H1 (cell line): ENCODE measurements at regions not wholly inside any gene's neighbourhood (a gene's known extent, or its start where the extent isn't known, plus 50 kb on each side); places are given as distances from the start of the nearest gene placed in this dataset.

Experiments used
- BACH1 ChIP-seq: IDR thresholded peaks from 2 replicates; pipeline ENCODE4 v1.6.1; 2012; ENCODE audit warnings: low read length, improper control_type of control experiment
- CREB1 ChIP-seq: IDR thresholded peaks from 2 replicates; pipeline ENCODE4 v1.6.1; 2012; ENCODE audit warnings: inconsistent platforms
- TAF7 ChIP-seq: optimal IDR thresholded peaks from 2 replicates; pipeline ENCODE3; 2011; ENCODE audit warnings: low read depth, mild to moderate bottlenecking, inconsistent platforms, low read length, moderate library complexity, borderline replicate concordance

DNA sequence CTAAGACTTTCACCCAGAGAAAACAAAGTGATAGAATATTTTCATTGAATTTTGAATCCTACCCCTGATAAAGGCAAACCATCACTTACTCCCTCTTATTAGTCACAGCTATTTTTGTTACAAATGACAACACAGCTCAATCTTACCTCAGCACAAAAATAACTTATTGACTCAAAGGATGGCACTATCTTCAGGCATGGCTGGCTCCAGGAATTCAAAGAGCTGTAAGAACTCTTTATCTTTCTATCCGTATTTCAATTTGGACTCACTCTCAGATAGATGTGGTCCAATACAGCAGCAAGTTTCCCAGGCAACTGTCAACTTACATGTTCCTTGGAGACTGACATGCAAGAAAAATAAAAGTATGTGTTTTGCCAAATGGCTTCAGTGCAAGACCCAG is 709.4 kb upstream of the MDGA2 start (continued):
- TF ChIP-seq BACH1 (no peak), TAF7 (no peak), CREB1 (no peak)
